GM10266 (cell line): ENCODE measurements at regions not wholly inside any gene's neighbourhood (a gene's known extent, or its start where the extent isn't known, plus 50 kb on each side); places are given as distances from the start of the nearest gene placed in this dataset.

ENCODE experiments used
- DNase-seq: peaks from one replicate; pipeline ENCODE4 v3.0.0; 2012; ENCODE audit errors: extremely low spot score
- TF ChIP-seq, protein P1 (sequence below): IDR thresholded peaks from 2 replicates; pipeline ENCODE4 v1.5.1; 2012; ENCODE audit warnings: mild to moderate bottlenecking, low read depth; ENCODE audit not compliant: control insufficient read depth, insufficient read depth; ENCODE audit errors: missing control alignments

DNA sequence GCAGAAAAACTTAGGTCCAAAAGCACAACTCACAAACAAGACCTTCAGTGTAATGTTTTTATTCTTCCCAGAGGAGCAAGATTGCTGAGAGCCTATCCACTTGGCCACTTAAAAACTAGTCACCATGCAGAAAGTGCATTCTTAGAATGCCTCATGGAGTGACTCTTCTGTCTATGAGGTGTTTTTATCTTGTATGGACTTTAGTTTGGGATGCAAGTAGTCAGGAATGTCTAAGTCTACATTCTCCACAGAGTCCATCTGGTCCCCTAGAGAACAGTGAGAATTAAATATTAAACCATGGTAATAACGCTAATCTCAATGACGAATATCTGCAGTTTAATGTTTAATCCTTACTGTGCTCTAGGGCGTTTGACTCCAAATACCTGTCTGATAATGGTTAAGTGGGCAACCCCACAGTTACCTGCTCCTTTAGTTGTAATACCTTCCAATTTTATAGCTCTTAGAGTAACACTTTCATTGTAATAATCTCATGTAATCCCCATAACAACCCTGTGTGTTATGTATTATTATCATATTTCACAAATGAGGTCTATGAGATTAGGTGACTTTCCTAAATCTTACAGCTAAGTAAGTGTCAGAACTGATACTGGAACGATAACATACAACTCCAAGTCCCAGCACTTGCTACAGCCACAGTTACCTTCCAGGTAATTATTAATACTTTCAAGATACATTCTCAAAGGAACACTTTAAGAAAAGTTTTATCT is 235.6 kb upstream of the JADE1 start:
- TF ChIP-seq, protein P1, sequence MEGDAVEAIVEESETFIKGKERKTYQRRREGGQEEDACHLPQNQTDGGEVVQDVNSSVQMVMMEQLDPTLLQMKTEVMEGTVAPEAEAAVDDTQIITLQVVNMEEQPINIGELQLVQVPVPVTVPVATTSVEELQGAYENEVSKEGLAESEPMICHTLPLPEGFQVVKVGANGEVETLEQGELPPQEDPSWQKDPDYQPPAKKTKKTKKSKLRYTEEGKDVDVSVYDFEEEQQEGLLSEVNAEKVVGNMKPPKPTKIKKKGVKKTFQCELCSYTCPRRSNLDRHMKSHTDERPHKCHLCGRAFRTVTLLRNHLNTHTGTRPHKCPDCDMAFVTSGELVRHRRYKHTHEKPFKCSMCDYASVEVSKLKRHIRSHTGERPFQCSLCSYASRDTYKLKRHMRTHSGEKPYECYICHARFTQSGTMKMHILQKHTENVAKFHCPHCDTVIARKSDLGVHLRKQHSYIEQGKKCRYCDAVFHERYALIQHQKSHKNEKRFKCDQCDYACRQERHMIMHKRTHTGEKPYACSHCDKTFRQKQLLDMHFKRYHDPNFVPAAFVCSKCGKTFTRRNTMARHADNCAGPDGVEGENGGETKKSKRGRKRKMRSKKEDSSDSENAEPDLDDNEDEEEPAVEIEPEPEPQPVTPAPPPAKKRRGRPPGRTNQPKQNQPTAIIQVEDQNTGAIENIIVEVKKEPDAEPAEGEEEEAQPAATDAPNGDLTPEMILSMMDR: no peak
- no peak for DNase-seq

- TF ChIP-seq, protein P1: no peak
- DNase-seq: no peak
These were observed 236.7 kb upstream of the JADE1 start for GRCh38 chr4:128572778-128573241.

GRCh38 chr4:128571747-128572146 is 237.8 kb upstream of the JADE1 start:
- TF ChIP-seq, protein P1: no peak
- DNase-seq: no peak

GRCh38 chr4:128570387-128570975 is 239.0 kb upstream of the JADE1 start:
- DNase-seq: no peak
- TF ChIP-seq, protein P1: no peak

- TF ChIP-seq, protein P1: no peak
- no peak for DNase-seq
These were observed 242.8 kb upstream of the JADE1 start for GRCh38 chr4:128566693-128567092.

DNA sequence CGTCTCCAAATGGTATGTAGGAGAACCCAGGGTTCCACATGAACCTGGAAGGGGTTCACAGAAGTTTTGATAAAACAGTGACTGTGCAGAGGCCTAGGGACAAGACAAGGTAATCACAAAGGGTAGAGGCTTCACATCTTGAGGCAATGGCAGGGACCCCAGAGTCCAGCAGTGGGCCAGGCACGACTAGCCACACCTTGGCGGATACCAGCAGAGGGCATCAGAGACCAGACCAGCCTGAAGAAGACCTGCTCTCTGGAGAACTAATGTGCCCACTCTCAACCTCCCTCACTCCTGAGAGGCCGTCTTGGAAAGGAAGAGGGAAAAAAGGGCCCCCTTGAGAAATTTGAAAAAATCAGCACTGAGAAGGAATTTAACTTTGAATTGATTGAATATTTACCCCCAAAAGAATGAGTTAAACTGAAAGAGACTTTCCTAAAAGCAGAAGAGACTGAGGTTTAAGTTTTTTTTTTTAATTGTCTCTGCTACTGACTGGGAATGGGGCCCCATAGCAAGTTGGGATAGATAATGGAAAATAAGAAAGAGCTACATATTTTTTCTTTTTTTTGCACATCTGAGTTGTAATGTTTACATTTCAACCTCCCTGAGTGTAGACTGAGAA is 243.8 kb upstream of the JADE1 start:
- TF ChIP-seq, protein P1: peak; percentile 63
- peak; percentile 39 for DNase-seq

DNA sequence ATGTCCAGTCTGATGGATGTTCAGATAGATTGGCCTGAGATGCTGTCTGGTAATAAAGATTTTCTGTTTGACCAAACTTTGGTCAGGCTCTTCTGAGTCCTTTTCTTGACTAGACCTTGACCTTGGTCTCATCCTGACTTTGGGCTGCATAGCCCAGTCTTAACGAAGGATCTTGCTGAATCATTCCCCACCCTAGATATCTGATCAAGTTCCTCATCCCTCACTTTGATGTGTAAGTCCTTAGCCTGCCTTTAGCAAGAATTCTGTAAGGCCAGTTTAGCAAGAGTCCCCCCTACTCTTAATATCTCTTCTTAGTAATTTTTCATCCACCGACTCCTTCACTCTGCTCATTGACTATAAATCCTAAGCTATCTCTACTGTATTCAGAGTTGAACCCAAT is 244.4 kb upstream of the JADE1 start:
- DNase-seq: no peak
- TF ChIP-seq, protein P1: no peak
